Epithelial cell of esophagus (primary cell): ENCODE measurements at regions not wholly inside any gene's neighbourhood (a gene's known extent, or its start where the extent isn't known, plus 50 kb on each side); places are given as distances from the start of the nearest gene placed in this dataset.

Source experiments
- DNase-seq: peaks from one replicate; pipeline ENCODE4 v3.0.0; 2010; ENCODE audit warnings: low read depth
- H3K4me3 ChIP-seq: 2 replicates; pipeline ENCODE4 v1.5.1; 2011; ENCODE audit warnings: mild to moderate bottlenecking, low read length, control low read depth
- TF ChIP-seq, protein P1 (sequence below): IDR thresholded peaks from 2 replicates; pipeline ENCODE4 v1.5.1; 2011; ENCODE audit warnings: low read depth, mild to moderate bottlenecking, low read length, control low read depth, inconsistent platforms; ENCODE audit not compliant: insufficient read depth; ENCODE audit errors: missing control alignments

GRCh38 chr2:59790186-59791003, 763.1 kb downstream of the BCL11A start:
- TF ChIP-seq, protein P1, sequence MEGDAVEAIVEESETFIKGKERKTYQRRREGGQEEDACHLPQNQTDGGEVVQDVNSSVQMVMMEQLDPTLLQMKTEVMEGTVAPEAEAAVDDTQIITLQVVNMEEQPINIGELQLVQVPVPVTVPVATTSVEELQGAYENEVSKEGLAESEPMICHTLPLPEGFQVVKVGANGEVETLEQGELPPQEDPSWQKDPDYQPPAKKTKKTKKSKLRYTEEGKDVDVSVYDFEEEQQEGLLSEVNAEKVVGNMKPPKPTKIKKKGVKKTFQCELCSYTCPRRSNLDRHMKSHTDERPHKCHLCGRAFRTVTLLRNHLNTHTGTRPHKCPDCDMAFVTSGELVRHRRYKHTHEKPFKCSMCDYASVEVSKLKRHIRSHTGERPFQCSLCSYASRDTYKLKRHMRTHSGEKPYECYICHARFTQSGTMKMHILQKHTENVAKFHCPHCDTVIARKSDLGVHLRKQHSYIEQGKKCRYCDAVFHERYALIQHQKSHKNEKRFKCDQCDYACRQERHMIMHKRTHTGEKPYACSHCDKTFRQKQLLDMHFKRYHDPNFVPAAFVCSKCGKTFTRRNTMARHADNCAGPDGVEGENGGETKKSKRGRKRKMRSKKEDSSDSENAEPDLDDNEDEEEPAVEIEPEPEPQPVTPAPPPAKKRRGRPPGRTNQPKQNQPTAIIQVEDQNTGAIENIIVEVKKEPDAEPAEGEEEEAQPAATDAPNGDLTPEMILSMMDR: no peak
- no peak overlapping the region for H3K4me3 ChIP-seq
- DNase-seq: no peak

DNA sequence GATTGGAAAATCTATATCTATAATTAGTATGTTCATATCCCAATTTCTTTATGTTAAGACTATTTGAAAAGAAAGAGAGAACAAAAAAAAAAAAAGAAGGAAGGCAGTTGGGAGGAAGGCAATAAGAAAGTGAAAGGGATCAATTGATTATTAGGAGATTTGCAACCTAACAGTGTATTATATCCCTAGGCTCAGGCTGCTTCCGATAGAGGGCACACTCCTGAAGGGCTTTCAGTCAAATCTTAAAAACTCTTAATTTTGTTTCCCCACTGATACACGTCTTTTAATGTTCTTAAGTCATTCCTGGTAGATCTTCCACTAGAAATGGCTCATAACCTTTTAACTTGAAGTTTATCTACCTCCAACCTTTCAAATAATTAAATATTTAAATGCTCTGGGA, 763.9 kb downstream of the BCL11A start:
- TF ChIP-seq, protein P1: no peak
- no peak for DNase-seq
- H3K4me3 ChIP-seq: no peak overlapping the region

- peak; percentile 54 for DNase-seq
- TF ChIP-seq, protein P1: no peak
- no peak overlapping the region for H3K4me3 ChIP-seq
Observed at GRCh38 chr2:59787095-59787494, 766.4 kb downstream of the BCL11A start.

GRCh38 chr2:59786684-59787083, 766.8 kb downstream of the BCL11A start:
- TF ChIP-seq, protein P1: no peak
- no peak overlapping the region for H3K4me3 ChIP-seq
- DNase-seq: peak; percentile 6

- H3K4me3 ChIP-seq: no peak overlapping the region
- no peak for DNase-seq
- TF ChIP-seq, protein P1: no peak
Observed at GRCh38 chr2:59779571-59779970, 773.9 kb downstream of the BCL11A start.

DNA sequence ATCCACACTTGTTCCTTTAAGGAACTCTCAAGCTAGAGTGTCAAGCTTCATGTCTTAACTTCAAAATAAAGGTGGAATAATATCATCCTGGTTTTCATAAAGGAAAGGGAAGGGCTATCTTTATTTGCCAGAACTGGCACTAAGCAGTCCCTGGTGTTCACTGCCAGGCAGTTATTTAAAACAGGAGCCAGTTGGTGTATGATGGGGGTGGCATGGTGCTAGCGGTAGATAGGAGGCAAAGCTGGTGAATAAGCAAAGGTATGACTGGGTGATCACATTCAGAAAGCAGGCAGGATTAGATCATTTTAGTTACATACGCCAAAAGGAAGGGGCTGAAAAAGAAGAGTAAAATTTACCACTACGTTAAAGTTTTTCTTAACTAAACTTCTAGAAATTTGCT, 776.3 kb downstream of the BCL11A start:
- no peak overlapping the region for H3K4me3 ChIP-seq
- peak; percentile 10 for DNase-seq
- TF ChIP-seq, protein P1: no peak

- TF ChIP-seq, protein P1: no peak
- H3K4me3 ChIP-seq: no peak overlapping the region
- DNase-seq: no peak
Observed at GRCh38 chr2:59776726-59777008, 776.8 kb downstream of the BCL11A start.
